EL (cell line): ENCODE measurements at regions not wholly inside any gene's neighbourhood (a gene's known extent, or its start where the extent isn't known, plus 50 kb on each side); places are given as distances from the start of the nearest gene placed in this dataset.
"Not testable (repeated sequence)": the region's sequence is repeated elsewhere in the genome, so short reads cannot be mapped to it uniquely, and the experiment has no call there.

Source experiments
- DNase-seq: peaks from one replicate; pipeline ENCODE4 v3.0.0-alpha.2; 2016

DNA sequence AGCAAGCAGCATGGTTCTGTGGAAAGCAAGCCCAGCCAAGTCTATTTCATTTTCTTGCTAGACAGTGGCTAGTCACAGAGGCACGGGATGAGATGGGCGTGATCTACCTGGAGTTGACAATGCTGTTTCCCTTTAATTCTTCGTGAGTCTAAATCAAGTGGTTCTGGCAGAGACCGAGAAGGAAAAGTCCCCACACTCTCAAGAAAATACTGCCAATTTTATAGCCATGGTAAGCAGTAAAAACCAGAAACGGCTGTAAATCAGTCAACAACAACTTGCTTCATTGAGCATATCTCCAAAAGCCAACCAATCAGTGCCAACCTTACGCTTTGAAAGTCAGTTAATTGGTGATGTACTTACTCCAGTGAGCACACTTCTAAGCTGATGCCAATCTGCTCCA is 223.4 kb downstream of the SEC23IP start:
- no peak for DNase-seq

DNA sequence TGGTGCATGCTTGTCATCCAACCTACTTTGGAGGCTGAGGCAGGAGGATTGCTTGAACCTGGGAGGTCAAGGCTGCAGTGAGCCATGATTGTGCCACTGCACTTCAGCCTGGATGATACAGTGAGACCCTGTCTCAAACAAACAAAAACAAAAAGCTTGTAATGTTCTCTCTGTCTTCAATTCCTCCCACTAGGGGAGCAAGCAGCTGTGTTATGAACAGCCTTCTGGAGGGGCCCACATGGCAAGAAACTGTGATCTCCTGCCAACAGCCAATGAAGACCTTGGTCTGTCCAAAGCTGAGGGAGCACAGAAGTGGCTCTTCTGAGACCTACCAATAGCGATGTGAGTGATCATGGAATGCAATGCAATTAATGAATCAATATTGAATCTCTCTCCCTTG is 229.2 kb downstream of the SEC23IP start:
- no peak for DNase-seq

DNA sequence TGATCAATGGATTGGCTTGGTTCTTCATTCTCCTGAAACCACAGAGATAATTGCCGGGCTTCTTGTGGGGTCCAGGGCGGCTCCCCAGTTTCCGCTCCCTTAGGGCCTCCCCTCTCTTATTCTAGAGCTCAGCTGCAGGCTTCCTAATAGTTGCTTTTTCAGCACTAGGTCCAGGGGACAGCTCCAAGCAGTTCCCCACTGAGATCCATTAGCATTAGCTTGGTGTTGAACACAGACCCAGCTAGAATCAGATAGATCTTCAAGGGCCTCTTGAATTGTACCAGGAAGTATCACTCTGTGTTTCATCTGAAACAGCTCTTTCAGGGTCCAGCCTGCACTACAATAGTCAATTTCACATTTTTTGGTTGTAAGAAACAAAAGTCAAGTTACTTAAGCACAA is 238.7 kb downstream of the SEC23IP start:
- DNase-seq = peak; percentile 22

DNA sequence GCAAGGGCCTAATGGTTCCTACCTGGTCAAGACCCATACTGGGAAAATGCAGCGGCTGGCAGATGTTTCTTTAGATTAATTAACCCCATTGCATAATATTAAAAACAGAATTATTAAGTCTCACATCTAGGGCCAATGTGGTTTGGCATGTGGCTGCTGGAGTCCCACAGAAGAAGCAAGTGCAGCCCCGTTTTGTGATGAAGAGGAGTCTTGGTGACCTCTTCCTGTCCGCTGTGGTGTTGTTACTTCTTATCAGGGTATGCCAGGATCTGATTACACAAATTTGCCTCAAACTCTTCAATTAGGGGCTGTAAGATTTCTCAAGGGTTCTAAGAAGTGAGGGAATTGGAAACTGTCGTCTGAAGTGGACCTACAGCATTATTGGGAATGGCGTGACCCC is 240.3 kb downstream of the SEC23IP start:
- DNase-seq = no peak

DNA sequence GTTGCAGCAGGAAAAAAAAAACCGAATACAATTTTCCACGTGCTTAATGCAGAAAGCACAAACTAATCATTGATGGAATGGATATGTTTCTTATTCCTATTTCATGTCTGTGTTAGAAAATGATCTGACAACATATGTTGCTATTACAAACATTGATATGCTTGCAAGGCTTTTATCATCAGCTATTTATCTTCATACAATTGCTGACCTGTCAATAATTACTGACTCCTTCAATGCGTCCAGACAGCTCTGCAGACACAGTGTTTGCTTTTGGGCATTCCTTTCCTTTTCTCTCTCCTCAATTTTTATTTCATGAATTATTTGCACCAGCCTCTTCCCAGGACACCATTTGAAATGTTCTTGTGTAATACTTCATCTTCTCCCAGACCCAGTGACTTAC is 246.2 kb downstream of the SEC23IP start:
- no peak for DNase-seq

DNA sequence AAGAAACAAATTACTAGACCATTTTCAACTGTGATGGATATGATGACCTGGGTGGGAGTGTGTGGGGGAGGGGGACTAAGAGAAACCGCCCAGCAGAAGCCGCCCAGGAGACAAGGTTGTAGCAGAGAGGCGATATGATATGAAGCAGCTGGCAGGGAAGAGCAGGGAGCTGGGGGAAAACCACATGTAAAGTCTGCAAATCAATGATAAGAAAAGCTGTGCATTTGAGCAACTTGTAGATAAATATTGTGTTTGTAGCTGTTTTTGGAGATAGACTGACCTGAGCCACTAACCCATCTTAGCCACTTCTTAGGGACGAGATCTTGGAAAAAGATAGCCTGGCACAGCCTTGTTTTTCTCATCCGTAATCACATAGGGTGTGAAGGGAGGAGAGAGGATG is 252.6 kb downstream of the SEC23IP start:
- DNase-seq = no peak

DNA sequence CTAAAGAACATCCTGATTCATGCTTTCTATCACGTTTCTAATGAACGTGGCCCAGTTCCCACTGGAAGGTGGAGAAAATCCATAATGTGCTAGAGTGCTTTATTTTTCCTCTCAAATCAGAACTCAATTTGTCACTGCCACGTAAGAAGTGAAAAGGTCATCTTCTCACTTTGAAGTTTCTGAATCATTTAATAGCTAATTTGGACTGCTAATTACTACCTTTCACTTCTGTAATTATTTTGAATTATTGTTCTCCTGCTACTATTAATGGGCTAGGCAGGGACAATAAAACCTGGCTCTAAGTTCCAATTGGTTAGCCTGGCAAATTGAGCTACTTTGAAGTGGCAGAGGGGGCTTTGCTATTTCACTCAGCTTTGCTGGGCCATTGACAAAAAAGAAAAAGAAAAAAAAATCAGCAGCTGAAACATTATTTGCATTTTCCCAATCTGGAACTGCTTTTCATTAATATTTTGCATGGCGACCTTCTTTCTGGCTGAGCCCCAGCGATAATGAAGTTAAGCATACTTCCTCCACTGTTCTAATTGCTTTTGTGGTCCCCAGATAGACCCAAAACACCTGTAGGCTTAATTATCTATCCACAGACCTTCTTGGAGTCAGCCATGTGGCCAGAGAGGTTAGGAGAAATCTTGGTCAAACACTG is 264.2 kb downstream of the SEC23IP start:
- no peak for DNase-seq

DNA sequence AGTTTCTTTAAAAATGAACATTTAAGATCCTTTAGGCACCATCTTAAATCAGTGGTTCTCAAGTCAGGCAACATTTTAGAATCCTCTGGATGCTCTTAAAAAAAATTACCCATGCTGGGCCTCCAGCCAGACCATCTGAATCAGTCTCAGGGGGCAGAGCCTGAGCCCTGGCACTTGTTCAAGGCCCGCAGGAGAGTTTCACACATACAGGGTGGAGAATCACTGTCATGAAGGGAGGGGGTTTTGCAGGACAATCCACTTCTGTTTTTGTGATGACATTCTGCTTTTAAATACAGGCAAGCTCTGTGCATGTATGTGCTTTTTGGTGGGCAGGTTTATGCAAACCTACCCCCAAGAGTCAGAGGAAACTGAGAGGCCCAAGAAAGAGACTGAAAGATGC is 268.6 kb downstream of the SEC23IP start:
- no peak for DNase-seq

DNA sequence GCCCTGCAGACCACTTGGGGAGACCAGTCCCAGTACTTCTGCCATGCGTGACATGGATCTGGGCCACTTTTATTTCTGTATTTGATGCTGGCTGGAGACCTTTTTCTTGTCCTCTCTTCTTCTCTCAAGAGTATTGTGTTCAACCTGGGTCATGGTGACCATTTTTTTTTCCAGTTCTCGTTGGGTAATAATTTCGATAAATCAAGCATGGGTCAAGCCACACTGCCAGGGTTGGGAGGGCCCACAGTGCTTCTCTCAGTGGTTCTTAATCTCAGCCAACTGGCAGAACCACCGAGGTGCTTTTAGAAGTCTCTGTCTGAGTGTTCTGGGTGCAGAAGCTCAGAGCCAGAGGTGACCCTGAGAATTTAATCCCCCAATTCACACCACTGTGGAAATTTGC is 269.9 kb downstream of the SEC23IP start:
- DNase-seq = no peak

DNA sequence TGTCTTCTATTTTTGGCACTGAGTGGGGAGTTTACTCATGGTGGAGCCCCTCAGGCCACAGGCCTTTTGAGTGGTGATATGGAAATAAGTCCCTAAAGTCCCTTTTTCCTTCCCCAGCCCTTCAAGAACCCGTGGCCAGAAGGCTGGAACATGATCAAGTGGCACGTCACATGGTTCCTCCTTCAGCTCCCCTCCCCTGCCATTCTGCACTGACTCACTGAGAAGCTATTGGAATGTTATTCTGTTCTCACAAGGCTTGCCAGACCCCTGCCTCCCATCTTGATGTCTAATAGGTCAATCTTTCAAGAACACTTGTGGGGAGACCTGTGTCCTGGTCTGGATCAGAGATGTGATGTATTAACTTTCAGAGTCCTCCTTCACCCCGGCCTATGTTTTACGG is 279.8 kb downstream of the SEC23IP start:
- peak; percentile 30 for DNase-seq

DNA sequence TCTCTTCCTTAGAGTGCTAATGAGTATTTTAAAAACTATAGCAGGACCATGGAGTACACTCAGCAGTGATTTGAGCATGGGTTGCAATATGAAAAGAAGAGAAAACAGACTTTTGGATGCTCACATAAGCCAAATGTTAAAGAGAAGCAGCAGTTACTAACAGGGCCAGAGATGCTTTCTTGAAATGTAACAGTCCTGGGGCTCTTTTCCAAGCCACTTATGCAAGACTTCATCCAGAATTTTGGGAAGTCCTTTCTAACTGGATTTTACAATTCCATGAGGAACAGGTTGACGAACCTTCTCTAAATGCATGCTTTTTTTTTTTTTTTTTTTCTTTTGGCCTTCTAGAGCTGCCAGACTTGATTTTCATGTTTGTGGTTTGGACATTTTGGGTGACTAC is 282.0 kb downstream of the SEC23IP start:
- no peak for DNase-seq

DNA sequence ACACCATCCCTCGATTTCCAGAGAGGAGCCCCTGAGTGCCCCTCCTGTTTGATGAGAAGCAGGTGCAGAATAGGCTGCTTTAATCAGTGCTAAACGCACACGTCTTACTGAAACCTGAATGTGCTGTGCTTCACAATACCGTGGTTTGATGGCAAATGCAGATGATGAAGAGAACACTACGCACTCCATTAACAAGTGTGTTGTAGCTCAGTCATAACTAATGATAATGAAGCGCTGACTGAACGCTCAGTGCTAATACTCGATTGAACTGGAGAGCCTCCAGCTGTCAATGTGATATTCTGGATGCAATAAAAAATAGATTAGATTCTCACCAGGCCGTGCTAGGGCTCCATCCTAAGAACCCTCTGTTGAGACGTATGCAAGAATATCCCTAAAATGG is 279.7 kb upstream of the PLPP4 start:
- DNase-seq = no peak

DNA sequence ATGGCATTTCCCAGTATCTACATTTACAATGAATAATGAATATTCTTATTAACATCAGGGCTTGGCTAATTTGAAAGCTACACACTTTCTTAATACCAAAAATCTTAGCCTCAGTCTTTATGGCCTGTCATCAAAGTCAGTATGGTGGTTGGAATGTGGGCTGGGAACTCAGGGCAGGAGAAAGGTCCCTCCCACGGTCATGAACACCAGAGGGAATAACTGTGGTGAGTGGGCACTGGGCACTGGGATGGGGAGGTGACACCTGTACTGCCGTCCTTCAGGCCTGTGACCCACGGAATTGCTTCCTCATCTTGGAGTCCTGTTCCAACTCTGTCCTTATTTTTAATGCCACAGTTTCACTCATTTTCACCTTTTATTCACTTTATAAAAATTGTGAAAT is 276.9 kb upstream of the PLPP4 start:
- no peak for DNase-seq

DNA sequence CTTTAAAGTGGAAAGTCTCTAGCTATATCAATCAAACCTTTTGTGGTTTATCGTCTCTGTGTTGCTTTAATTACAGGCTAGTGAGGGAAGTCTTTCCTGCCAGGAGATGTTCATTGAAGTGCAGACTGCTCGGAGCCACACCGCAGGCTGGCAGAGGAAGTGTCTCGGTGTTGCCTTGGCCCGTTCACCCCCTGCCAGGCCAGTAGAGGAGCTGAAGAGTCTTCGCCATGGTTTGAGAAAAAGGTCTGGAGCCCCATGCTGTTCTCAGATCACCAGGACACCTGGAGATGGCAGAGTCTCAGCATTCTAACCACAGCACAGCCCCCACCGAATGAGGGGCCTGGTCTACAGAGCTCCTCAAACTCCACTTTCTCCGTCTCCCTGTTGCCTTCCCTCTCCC is 275.9 kb upstream of the PLPP4 start:
- DNase-seq = no peak

DNA sequence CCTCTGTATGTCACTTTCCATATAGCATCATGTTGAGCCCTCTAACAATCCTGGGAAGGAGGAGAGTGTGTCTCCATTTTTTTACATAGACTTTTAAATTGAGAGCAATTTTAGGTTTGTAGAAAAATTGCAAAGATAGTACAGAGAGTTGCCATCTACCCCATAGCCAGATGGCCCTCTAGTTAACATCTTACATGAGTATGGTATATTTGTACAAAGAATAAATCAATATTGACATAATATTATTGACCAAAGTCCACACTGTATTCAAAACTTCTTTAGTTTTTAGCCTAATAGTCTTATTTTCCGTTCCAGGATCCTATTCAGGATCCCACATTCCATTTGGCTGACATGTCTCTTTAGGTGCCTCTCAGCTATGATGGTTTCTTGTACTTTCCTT is 274.6 kb upstream of the PLPP4 start:
- no peak for DNase-seq

DNA sequence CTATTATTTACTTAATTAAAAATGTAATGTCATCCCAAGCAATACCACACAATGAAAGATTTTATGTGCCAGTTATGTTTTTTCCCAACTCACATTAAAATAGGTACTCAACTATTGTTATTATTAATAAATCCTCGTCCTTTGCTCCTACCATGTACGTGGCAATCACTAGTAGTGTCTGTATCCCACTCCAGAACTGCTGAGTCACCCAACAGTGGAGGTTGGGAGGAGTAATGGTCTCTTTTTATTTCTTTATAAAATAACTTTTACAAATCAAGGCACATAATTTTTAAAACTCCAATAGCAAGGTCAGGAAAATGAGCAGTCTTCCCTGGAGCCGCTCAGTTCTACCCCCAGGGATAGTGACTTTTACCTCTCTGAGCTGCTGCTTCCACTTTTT is 273.5 kb upstream of the PLPP4 start:
- no peak for DNase-seq

DNA sequence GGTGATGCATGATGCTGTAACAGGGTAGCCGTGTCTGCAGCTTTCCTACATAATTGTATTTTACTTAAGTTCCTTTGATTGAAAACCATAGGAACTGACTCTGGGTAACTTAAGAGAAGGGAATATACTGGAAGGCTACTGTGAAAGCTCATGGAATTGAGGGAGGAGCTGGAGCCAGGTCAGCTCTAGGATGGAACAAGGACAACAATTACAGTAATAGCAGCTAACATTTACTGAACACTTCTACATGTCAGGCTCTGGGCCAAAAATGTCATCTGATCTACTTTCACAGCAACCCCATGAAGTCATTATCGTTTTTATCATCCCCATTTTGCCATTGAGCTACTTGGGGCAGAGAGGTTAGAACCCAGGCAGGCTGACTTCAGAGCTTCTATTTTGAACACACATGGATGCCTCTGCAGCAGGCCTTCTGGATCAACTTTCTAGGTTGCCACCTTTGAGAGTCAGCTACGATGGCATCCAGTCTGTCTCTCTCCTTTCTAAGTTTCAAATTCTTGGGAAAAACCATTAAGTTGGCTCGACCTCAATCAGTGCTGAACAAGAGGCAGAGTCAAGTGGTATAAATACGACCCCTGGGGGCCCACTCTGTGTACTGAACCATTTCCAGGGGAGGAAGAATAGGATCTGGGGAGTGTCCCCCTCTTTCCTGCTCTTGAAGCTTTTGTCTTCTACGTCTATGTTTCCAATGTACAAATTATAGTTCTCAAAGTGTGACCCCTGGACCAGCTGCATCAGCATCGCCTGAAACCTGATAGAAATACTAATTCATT is 272.3 kb upstream of the PLPP4 start:
- no peak for DNase-seq

DNA sequence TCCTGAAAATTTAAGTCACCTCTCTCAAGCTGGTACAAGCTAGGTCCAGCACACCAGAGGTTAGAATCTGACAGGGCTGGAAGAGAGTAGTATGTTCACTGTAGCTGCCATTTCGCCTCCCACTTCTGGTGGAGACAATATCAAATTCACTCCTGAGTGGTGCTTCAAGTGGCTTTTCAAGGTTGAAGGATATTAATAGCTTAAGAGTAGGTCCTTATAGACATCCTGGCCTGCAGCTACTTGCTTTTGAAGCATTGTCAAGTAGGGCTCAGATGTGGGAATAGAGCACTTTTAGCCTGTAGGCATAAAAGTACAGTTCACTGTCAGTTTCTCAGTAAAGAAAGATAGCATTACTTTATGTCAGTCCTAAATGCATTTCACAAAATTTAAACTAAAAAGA is 270.5 kb upstream of the PLPP4 start:
- DNase-seq = no peak

DNA sequence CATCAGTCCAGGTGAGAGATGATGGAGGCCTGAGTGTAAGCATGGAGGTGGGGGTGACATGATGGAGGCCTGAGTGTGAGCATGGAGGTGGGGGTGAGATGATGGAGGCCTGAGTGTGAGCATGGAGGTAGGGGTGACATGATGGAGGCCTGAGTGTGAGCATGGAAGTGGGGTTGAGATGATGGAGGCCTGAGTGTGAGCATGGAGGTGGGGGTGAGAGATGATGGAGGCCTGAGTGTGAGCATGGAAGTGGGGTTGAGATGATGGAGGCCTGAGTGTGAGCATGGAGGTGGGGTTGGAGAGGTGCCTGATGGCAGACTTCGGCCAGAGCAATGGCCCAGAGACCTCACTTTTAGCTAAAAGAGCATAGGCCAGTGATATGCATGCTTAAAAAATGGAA is 269.9 kb upstream of the PLPP4 start:
- not testable (repeated sequence) for DNase-seq

DNA sequence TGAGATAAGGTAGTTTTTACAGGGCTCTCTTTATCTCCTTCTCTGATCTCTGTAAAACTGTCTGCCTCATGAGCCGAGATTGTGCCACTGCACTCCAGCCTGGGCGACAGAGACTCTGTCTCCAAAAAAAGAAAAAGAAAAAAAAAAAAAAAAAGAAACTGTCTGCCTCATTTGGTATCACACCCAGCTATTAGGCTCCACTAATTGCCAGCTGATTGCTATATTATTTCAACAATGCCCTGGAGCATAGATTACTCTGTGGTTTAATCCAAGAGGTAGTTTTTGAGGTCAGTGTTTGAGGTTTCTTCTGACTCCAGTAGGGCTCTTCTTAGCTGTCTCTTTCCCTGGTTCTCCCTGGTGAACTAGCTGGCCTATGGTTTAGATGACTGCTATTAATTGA is 268.1 kb upstream of the PLPP4 start:
- DNase-seq = no peak

DNA sequence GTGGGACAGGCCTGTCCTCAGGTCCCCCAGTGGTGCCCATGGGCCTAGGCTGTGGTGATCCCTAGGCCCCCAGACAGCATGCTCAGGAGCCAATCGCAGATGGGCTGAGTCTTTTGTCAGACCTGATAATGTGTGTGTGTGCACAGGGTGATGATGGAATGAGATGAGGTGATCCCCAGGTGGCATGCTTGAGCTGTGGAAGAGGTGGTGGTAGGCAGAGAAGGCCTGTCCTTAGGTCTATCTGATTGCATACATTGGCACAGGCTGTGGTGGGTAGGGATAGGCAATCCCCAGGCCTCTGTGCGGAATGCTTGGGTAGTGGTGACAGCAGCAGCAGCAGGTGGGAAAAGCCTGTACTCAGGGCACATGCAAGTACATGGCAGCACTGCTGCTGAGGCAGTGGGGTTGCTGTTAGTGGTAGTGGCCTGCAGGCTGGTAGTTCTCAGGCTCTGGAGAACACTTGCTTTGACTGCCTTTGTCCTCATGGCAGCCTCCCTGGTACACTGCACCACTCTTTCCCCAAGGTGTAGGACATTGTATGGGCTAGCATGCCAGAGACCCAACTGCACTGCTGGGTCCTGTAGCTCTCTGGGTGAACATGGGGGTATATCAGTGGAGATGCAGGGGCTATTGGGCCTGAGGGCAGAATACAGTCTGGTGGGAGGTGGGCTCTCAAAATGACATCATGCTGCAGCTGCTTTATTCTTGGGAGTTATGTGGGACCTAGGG is 260.9 kb upstream of the PLPP4 start:
- DNase-seq = no peak

DNA sequence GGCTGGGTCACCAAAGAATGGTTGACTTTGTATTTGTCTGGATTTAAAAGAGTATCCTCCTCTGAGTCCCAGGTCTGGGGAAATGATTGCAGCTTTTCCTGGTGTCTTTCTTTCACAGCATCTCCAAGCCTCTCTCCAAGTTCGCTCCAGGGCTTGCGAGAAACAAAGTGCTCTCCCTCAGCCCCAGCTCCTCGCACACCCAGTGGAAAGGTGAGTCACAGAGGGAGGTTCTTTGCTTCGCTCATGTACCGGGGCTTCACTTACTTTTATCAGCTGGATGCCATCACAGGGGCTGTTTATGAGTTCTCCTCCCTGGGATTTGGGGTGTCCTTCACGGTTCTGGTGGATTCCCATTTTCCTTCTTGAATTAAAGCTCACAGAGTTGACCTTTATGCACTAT is 252.2 kb upstream of the PLPP4 start:
- no peak for DNase-seq

DNA sequence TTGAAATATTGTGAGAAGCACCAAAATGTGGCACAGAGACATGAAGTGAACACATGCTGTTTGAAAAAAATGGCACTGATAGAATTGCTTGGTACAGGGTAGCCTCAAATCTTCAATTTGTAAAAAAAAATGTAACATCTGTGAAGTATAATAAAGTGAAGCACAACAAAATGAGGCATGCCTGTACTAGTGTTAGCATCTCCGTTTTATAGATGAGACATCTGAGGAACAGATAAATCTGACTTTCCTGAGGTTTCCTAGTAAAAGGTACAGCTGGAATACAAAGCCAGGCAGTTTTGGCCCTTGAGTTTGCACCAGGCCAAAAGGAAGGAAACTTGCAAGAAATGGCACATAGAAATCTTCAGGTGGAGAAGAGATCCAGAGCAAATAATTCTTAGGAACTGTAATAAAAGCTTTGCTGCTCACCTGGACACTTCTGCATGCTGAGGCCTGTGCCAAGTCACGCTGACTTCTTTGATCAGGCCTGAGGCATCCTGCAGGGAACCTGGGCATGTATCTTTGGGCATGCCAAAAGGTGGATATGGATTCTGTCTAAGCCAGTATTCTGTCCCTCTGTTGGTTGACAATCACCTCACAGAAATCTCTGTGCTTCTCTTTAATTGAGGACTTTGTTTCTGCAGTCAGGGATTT is 251.5 kb upstream of the PLPP4 start:
- DNase-seq = no peak

DNA sequence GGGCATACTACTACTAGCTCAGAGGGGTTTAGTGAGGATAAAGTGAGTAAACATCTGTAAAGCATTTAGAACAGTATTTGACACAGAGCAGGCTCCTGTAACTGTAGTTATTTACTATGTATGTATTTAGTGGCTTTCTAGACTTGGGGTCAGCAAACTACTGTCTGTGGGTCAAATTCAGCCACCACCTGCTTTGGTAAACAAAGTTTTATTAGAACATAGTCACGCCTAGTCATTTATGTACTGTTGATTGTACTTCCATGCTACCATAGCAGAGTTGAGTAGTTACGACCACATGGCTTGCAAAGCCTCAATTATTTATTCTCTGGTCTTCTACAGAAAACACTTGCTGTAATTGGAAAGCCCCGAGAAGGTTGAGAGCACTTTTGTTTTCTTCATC is 248.5 kb upstream of the PLPP4 start:
- DNase-seq = no peak
